ENCODE measurements at regions not wholly inside any gene's neighbourhood (a gene's known extent, or its start where the extent isn't known, plus 50 kb on each side); places are given as distances from the start of the nearest gene placed in this dataset.
A peak's percentile ranks its signal among the peaks of the same experiment; 100 is the strongest.

GRCh38 chr7:67364441-67365017, 367.9 kb downstream of the TYW1 start:
- no peak for TF ChIP-seq CTCF (IDR thresholded peaks at IDR 0.05)

DNA sequence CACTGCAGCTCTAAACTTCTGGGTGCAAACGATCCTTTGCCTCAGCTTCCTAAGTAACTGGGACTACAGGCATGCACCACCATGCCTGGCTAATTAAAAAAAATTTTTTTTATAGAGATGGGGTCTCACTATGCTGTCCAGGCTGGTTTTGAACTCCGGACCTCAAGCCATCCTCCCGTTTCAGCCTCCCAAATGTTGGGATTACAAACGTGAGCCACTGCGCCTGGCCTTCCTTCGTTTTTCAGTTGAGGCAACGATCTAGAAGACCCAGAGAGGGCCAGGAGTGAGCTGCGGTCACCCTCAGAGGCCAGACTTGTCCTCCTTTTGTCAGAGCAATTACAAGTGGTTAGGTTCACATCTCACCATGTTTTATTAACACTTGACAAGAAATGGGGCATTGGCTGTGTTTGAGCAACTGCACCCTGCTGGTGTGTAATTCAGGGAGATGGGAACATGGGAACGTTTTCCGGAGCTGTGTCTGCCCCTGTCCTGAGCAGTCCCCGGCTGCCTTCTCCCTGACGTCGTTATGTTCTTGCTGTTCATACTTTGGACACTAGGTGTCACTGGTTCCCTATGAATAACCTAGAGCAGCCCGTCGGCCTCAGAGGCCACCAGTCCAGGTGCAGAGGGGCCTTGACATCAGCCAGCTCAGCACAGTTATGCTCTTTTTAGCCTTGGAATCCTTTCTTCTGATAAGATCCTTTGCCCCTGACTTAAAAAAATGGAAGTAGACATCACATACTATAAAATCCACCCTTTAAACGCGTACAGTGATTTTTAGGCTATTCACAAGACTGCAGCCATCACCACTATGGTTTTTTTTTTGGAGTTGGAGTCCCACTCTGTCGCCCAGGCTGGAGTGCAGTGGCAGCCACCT, 375.0 kb downstream of the TYW1 start:
- TF ChIP-seq CTCF (IDR thresholded peaks at IDR 0.05): peak; percentile 76

- no peak for TF ChIP-seq CTCF (IDR thresholded peaks at IDR 0.05)
These were observed 378.8 kb downstream of the TYW1 start for GRCh38 chr7:67375427-67375826.

DNA sequence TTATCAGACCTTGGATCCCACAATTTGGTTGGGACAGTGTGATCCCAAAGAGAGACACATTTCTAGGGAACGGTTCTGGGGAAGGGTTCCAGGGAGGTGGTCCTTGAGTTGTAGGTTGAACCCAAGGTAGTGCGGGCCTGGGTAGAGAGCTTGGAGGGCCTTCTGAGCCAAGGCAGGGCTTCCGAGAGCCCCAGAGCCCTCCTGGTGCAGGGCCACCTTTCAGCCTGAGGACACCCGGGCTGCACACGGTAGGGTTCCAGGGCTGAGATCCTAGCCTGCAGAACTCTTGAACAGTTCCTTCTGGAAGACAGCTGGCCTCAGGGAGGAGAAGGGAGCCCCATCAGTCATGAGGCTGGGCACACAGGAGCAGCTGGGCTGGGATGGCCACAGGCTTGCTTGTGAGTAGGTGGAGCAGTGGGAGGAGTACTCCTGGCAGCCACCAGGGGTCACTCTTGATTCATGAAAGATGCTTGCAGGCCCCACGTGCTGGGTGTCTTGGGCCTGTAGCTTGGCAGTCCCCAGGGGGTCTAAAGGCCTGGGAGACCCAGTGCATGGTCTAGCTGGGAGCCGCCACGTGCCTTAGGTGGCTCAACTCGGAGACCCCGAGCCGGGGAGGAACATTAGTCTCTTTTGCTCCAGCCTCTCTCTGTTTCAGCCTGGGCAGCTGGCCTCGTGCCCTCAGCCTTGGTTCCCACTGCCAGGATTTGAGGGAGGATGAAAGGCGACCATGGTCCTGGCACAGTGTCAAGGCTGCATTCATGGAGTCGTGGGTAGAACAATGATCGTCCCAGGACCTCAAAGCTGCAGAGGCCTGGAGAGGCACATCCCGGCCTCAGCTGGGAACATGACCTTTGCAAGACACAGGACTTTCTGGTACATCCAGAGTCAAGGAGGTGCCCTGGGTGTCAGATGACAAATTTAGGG, 381.6 kb downstream of the TYW1 start:
- TF ChIP-seq CTCF (IDR thresholded peaks at IDR 0.05): peak; percentile 88

DNA sequence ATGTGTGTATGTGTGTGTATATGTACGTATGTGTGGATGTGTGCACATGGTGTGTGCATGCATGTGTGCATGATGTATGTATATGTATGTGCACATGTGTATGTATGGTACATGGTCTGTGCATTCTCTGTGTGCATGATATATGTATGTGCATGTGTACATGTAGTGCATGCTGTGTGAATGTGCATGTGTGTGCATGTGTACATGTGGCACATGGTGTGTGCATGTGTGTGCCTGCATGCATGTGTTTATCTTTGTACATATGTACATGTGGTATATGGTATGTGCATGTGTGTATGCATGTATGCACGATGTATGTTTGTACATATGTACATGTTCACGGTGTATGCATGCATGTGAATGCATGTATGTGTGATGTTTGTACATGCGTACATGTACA, 383.7 kb downstream of the TYW1 start:
- TF ChIP-seq CTCF (IDR thresholded peaks at IDR 0.05): no peak

DNA sequence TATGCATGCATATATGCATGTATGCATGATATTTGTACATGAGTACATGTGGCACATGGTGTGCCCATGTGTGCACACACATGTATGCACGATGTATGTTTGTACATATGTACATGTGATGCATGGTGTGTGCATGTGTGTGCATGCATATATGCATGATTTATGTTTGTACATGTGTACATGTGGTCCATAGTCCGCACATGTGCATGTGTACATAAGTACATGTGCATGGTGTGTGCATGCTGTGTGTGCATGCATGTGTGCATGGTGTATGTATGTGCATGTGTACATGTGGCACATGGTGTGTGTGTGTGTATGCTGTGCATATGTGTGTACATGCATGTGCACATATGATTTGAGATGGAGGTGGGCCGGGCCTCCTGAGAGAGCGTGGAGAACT, 384.2 kb downstream of the TYW1 start:
- no peak for TF ChIP-seq CTCF (IDR thresholded peaks at IDR 0.05)

- TF ChIP-seq CTCF (IDR thresholded peaks at IDR 0.05): no peak
These were observed 391.2 kb downstream of the TYW1 start for GRCh38 chr7:67387851-67388250.
